ENCODE measurements at regions not wholly inside any gene's neighbourhood (a gene's known extent, or its start where the extent isn't known, plus 50 kb on each side); places are given as distances from the start of the nearest gene placed in this dataset.

GRCh38 chr7:22666732-22667131 is 60.3 kb upstream of the IL6 start:
- TF ChIP-seq CTCF (IDR thresholded peaks at IDR 0.05) (no peak), POLR2A (IDR thresholded peaks at IDR 0.05) (no peak)
